ENCODE measurements at regions not wholly inside any gene's neighbourhood (a gene's known extent, or its start where the extent isn't known, plus 50 kb on each side); places are given as distances from the start of the nearest gene placed in this dataset.

GRCh38 chr14:84042992-84043391 is 1487.0 kb upstream of the FLRT2 start (continued):
- TF ChIP-seq ZNF280D (tag by site-specific recombination; IDR thresholded peaks at IDR 0.05) = no peak

- Histone ChIP-seq H3K4me3 (ENCODE audit: low read depth, low read length) (no peak overlapping the region), H3K36me3 (ENCODE audit: control insufficient read depth in 2 of 2, insufficient read depth in 1 of 2, low read length in 2 of 2) (no peaks in the 10 kb centered on the region), H3K27ac (ENCODE audit: extremely low read depth, low read depth, low read length) (no peak overlapping the region), H3K9me3 (ENCODE audit: control insufficient read depth, insufficient read depth, low read depth, low read length) (no peaks in the 10 kb centered on the region), H3K4me1 (ENCODE audit: control insufficient read depth, insufficient read depth, low read length) (no peaks in the 10 kb centered on the region)
- CTCF ChIA-PET = no interaction called here
- POLR2A ChIA-PET = no interaction called here
- TF ChIP-seq GFI1B (tag by site-specific recombination; IDR thresholded peaks at IDR 0.05) (no peak), OVOL3 (tag by site-specific recombination; IDR thresholded peaks at IDR 0.05) (no peak), KLF1 (tag by site-specific recombination; IDR thresholded peaks at IDR 0.05) (no peak), ZNF600 (tag by site-specific recombination; IDR thresholded peaks at IDR 0.05) (no peak), ZNF585B (tag by site-specific recombination; IDR thresholded peaks at IDR 0.05) (no peak), MZF1 (tag by site-specific recombination; IDR thresholded peaks at IDR 0.05; ENCODE audit: borderline replicate concordance) (no peak), ZNF354C (tag by site-specific recombination; IDR thresholded peaks at IDR 0.05; ENCODE audit: borderline replicate concordance, low read depth) (no peak), OSR2 (tag by site-specific recombination; IDR thresholded peaks at IDR 0.05) (no peak), ZNF239 (tag by site-specific recombination; IDR thresholded peaks at IDR 0.05) (no peak), ZNF621 (tag by site-specific recombination; IDR thresholded peaks at IDR 0.05) (no peak), ZNF175 (tag by site-specific recombination; IDR thresholded peaks at IDR 0.05) (no peak), ZBTB21 (tag by site-specific recombination; IDR thresholded peaks at IDR 0.05) (no peak), ZNF658 (tag by site-specific recombination; IDR thresholded peaks at IDR 0.05) (no peak), PATZ1 (tag by site-specific recombination; IDR thresholded peaks at IDR 0.05) (no peak), ZNF596 (tag by site-specific recombination; IDR thresholded peaks at IDR 0.05) (no peak), ZBTB49 (tag by site-specific recombination; IDR thresholded peaks at IDR 0.05; ENCODE audit: low read depth) (no peak)
Observed at GRCh38 chr14:84064316-84065125, 1465.4 kb upstream of the FLRT2 start.
